ENCODE measurements at regions not wholly inside any gene's neighbourhood (a gene's known extent, or its start where the extent isn't known, plus 50 kb on each side); places are given as distances from the start of the nearest gene placed in this dataset.

- TF ChIP-seq CTCF (IDR thresholded peaks at IDR 0.05; ENCODE audit: low read length), result no peak
- no peak for TF ChIP-seq EZH2 (optimal IDR thresholded peaks at IDR 0.05; ENCODE audit: low read depth, low read length)
Observed at GRCh38 chr6:21861942-21862341, 268.4 kb downstream of the SOX4 start.

Data from MM.1S (cell line).